ENCODE measurements at regions not wholly inside any gene's neighbourhood (a gene's known extent, or its start where the extent isn't known, plus 50 kb on each side); places are given as distances from the start of the nearest gene placed in this dataset.

- Histone ChIP-seq H3K27ac (ENCODE audit: low read depth) (no peak overlapping the region), H3K4me2 (no peak overlapping the region), H3K79me2 (replicated peaks; ENCODE audit: insufficient read depth) (no peaks in the 10 kb centered on the region), H3K9me2 (ENCODE audit: insufficient read depth) (no peaks in the 10 kb centered on the region), H3K27me3 (ENCODE audit: insufficient read depth) (no peaks in the 10 kb centered on the region), H4K20me1 (replicated peaks; ENCODE audit: insufficient read depth) (no peaks in the 10 kb centered on the region), H3K4me1 (ENCODE audit: insufficient read depth) (no peaks in the 10 kb centered on the region), H3K36me3 (ENCODE audit: insufficient read depth) (peaks cover 3% of the 10 kb centered on the region), H3K4me3 (no peak overlapping the region), H2AFZ (no peak overlapping the region), H3F3A (replicated peaks; ENCODE audit: low read depth) (no peaks in the 10 kb centered on the region)
- no peak overlapping the region for H3K4me3 Mint-ChIP-seq
- no peaks in the 10 kb centered on the region for H3K27me3 Mint-ChIP-seq (ENCODE audit: insufficient read depth, low read depth, poor library complexity)
- TF ChIP-seq CTCF (conservative IDR thresholded peaks at IDR 0.05; ENCODE audit: low read depth in 2 of 2) (no peak), EZH2 (IDR thresholded peaks at IDR 0.05; ENCODE audit: low read depth, unreplicated experiment) (no peak), EZH2phosphoT487 (IDR thresholded peaks at IDR 0.05; ENCODE audit: unreplicated experiment) (no peak), NANOG (IDR thresholded peaks at IDR 0.05; ENCODE audit: borderline replicate concordance) (no peak), ZNF462 (CRISPR knock-in tag; IDR thresholded peaks at IDR 0.05) (no peak), REST (IDR thresholded peaks at IDR 0.05; ENCODE audit: unreplicated experiment) (no peak), JUNB (IDR thresholded peaks at IDR 0.05; ENCODE audit: unreplicated experiment) (no peak), ZNF114 (CRISPR knock-in tag; IDR thresholded peaks at IDR 0.05) (no peak), STAT1 (IDR thresholded peaks at IDR 0.05; ENCODE audit: unreplicated experiment) (no peak), CREB1 (CRISPR knock-in tag; IDR thresholded peaks at IDR 0.05; ENCODE audit: low read depth) (no peak)
- peaks cover 83% of the 10 kb centered on the region for H3K9me3 Mint-ChIP-seq
- no peak overlapping the region for H3K27ac Mint-ChIP-seq
- DNase-seq (ENCODE audit: low spot score): no peak
- H3K36me3 Mint-ChIP-seq (ENCODE audit: low read depth): peaks cover 6% of the 10 kb centered on the region; the same call in 2 of the 3 replicates
- H3K4me1 Mint-ChIP-seq: no peaks in the 10 kb centered on the region
- no peak for ATAC-seq
Observed at GRCh38 chr7:145884716-145885514, 231.7 kb upstream of the CNTNAP2 start.

Measured in GM23338 (cell line).